Right forelimb (tissue), 1 donor: ENCODE measurements at regions not wholly inside any gene's neighbourhood (a gene's known extent, or its start where the extent isn't known, plus 50 kb on each side); places are given as distances from the start of the nearest gene placed in this dataset.
"Not testable (repeated sequence)": the region's sequence is repeated elsewhere in the genome, so short reads cannot be mapped to it uniquely, and the experiment has no call there.

Experiments used
- DNase-seq: peaks from one replicate; pipeline ENCODE4 v3.0.0-alpha.2; 2018

GRCh38 chr14:43369710-43370564 lies 1137.1 kb downstream of the FSCB start:
- DNase-seq = no peak

- no peak for DNase-seq
Observed at GRCh38 chr14:43362586-43362985, 1144.5 kb downstream of the FSCB start.

GRCh38 chr14:43361751-43362150 lies 1145.3 kb downstream of the FSCB start:
- DNase-seq = no peak

GRCh38 chr14:43360239-43360638 lies 1146.8 kb downstream of the FSCB start:
- no peak for DNase-seq

GRCh38 chr14:43359317-43359716 lies 1147.8 kb downstream of the FSCB start:
- no peak for DNase-seq

GRCh38 chr14:43356979-43357545 lies 1150.0 kb downstream of the FSCB start:
- DNase-seq = no peak

- no peak for DNase-seq
Observed at GRCh38 chr14:43356382-43356781, 1150.7 kb downstream of the FSCB start.

- DNase-seq = no peak
Observed at GRCh38 chr14:43341921-43342320, 1165.2 kb downstream of the FSCB start.

GRCh38 chr14:43338713-43339112 lies 1168.4 kb downstream of the FSCB start:
- no peak for DNase-seq

GRCh38 chr14:43336351-43336750 lies 1170.7 kb downstream of the FSCB start:
- no peak for DNase-seq

- DNase-seq = not testable (repeated sequence)
Observed at GRCh38 chr14:43326501-43327407, 1180.3 kb downstream of the FSCB start.

- no peak for DNase-seq
Observed at GRCh38 chr14:43316427-43316826, 1190.7 kb downstream of the FSCB start.

GRCh38 chr14:43313719-43314118 lies 1193.4 kb downstream of the FSCB start:
- DNase-seq = no peak

GRCh38 chr14:43308421-43309110 lies 1198.5 kb downstream of the FSCB start:
- DNase-seq = no peak

GRCh38 chr14:43307836-43308235 lies 1199.2 kb downstream of the FSCB start:
- no peak for DNase-seq

GRCh38 chr14:43306053-43306452 lies 1201.0 kb downstream of the FSCB start:
- DNase-seq = no peak

- DNase-seq = no peak
Observed at GRCh38 chr14:43297794-43298193, 1209.3 kb downstream of the FSCB start.

- not testable (repeated sequence) for DNase-seq
Observed at GRCh38 chr14:43296061-43296460, 1211.0 kb downstream of the FSCB start.

- DNase-seq = no peak
Observed at GRCh38 chr14:43285575-43285974, 1221.5 kb downstream of the FSCB start.

- DNase-seq = no peak
Observed at GRCh38 chr14:43260056-43260455, 1247.0 kb downstream of the FSCB start.

GRCh38 chr14:43258396-43258795 lies 1248.7 kb downstream of the FSCB start:
- no peak for DNase-seq

GRCh38 chr14:43256996-43257395 lies 1250.1 kb downstream of the FSCB start:
- DNase-seq = not testable (repeated sequence)

GRCh38 chr14:43252866-43253265 lies 1254.2 kb downstream of the FSCB start:
- DNase-seq = no peak
